GOT3 (cell line): ENCODE measurements at regions not wholly inside any gene's neighbourhood (a gene's known extent, or its start where the extent isn't known, plus 50 kb on each side); places are given as distances from the start of the nearest gene placed in this dataset.

ENCODE experiments used
- DNase-seq: peaks from one replicate; lab custom pipeline; 2025; ENCODE audit warnings: mixed read lengths; lab: John Stamatoyannopoulos, UW

DNA sequence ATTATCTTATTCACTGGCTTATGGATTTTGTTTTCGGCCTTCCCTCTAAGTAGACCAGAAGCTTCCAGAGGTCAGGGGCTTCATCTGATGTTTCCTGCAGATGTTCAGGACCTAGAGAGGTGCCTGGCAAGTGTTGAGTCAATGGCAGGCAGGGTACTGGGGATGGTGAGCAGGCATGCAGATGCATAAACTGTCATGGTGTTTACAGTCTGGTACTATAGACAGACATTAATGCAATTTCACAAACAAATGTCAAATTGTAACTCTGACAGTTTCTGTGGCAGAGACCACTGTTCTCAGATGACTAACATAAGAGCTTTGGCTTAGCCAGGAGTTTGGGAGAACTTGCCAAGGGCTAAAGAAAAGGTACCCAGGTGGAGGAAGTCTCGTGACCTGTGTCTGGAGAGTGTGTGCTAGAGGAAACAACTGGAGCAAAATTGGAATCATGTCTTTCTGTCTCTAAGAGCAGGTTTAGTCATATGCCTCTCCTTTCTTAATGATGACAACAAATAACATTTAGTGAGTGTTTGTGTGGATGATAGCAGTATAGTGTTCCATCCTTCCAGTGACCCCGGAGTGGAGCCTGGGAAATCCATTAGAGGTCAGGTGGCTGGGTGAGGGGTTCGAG lies 53.7 kb upstream of the TRAK1 start:
- DNase-seq: no peak

DNA sequence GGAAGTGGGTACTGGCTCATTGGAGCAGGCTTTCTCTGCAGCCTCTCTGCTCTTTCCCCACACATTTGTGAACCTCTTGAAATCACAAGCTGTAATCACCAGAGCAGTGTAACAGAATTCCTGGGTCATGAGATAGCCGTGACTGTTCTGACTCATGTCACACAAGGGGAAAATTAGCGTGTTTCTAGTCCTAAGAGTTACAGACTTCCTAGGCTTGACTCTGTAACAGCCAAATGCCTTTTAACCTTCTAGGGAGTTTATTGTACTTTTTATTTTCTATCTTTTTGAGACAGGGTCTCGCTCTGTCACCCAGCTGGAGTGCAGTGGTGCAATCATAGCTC lies 54.7 kb upstream of the TRAK1 start:
- DNase-seq: no peak

DNA sequence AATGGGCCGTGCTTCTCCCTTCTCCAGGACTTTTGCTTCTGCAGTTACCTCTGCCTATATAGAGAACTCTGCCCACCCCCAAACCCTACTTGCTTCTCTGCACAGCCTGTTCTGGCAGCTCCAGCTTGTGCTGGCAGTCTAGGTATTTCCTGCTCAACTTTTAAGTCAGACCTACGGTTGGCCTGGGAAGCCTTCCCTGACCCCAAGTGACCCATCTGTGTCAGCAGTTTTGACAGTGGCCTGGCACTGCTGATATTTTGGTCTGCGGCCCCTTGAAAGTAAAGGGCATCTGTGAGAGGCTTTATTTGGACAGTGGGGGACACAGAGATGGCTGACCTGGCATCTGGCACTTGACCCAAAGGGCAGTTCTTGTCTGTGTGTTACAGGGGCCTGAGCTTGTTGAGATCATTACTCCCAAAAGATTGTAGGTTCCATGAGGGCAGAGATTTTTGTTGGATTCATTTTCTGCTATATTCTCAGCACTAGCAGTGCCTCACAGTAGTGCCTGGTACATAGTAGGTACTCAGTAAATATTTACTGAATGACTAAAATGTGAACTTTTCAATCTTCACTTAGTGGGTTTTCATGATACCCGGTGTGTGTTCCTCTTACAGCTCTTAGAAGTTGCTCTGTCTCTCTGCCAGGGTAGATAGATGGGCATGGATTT lies 55.2 kb upstream of the TRAK1 start:
- DNase-seq: no peak

DNA sequence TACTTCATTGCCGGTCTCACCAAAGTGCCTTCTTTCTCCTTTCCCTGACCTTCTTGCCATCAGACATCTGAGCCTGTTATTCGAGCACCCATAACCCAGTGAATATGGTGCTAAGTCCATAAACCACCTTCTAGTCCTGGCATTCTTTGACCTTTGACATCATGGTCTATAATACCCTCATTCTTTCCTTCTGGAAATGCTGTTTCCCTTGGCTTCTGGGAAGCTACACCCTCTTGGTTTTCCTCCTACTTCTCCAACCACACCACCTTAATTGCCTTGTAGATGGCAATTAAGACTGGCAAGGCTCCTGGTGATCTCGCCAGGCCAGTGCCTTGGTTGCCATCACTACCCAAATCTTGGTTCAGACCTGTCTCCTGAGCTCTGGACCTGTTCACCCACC lies 56.1 kb upstream of the TRAK1 start:
- DNase-seq: no peak

DNA sequence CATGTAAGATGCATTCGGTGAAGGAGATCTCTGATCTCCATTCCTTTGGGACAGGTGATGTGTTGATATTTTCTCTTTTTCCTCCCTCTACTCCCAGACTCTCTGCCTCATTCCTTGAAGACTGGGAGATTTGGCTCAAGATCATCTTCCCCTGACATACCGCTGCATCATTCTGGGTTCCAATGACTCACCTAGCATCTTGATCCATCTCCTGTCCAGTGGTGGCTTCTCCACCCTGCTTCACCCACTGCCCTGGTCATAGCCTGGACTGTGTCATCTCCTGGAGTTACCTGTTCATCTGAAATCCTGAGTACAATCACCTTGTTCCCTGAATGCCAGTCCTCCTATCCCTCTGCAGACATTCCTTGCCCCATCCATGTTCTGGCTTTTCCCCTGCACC lies 57.4 kb upstream of the TRAK1 start:
- DNase-seq: no peak

DNA sequence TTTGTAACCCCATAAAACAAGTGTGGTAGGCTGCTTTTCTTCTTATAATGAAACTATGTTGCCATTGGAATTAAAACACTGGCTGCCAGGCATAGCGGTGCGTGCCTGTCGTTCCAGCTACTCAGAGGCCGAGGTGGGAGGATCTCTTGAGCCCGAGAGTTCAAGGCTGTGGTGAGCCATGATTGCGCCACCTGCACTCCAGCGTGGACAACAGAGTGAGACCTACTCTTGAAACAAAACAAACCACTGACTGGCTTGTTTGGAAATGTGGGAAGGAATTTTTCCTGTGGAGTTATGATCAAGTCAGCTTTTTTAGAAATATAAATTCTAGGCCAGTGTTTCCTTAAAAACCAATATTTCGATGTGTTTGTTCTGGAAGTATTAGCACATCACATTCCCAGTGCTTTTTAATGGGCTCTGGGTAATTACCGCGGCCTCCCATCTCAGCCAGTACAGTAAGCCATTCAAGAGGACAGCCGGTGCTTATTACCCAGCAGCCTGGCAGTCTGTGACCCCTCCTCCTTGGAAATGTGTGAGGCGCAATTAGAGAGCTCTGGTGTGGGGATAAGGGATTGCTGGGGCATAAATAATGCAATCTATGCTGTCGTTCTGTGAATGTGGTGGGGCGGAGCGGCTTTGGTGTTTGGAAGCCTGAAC lies 58.3 kb upstream of the TRAK1 start:
- peak; percentile 58 for DNase-seq

DNA sequence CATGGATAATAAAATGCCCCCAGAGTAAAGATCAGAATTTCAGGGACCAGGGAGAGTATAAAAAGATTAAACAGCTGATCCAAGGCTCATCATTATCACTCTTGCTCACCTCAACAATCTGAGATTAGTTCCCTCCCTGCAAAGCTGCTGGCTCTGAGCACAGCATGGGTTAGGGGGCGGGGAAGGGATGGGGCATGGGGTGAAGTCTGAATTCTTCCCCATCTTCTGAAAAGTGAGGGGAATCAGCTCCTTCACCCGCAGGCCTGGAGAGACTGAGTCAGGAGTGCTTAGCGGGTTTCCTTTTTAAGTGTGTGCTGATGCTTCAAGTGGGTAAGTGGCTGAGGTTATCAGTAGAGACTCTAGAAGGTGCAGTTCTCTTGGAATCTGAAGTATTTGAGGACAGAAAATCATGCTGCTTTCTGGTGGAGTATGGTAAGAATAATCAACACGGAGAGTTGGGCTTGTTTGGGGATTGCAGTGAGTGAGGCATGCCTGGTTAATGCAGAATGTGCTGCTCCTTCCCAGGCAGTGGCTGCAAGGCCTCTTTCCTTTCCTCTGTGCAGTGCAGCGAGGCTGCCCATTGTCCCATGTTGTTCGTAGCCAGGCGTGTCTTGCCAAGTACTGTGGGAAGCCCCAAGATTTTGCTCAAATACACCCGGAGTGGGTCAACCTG lies 59.2 kb upstream of the TRAK1 start:
- DNase-seq: no peak

DNA sequence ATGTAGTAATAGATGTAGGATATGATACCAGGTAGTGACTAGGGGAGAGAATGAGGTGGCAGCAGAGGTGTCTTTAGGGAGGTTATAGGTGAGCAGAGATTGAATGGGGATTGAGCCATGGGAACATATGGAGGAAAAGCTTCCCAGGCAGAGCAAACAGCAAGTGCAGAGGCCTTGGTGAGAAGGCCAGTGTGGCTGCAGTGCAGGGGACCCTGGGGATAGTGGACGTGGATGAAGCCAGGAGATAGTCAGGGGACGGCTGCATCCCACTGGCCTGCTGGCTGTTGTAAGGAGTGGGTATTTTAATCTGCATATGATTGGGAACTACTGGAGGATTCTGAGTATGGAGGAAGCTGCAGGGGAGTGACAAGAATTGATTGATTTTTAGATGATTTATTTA lies 62.7 kb upstream of the TRAK1 start:
- DNase-seq: no peak

DNA sequence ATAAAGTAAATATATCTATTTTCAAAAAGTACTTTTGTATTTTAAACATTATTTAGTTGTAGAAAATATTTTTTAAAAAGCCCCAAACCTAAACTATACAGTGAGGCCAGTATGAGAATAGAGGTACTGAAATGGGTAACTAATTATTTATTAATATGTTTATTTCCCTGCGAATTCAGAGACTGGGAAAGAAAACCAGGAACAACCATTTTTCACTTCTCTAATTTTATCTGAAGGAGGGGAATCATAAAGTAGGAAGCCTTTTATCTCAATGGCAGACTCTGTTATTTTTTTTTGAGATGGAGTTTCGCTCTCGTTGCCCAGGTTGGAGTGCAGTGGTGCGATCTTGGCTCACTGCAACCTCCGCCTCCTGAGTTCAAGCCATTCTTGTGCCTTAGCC lies 63.6 kb upstream of the TRAK1 start:
- no peak for DNase-seq

DNA sequence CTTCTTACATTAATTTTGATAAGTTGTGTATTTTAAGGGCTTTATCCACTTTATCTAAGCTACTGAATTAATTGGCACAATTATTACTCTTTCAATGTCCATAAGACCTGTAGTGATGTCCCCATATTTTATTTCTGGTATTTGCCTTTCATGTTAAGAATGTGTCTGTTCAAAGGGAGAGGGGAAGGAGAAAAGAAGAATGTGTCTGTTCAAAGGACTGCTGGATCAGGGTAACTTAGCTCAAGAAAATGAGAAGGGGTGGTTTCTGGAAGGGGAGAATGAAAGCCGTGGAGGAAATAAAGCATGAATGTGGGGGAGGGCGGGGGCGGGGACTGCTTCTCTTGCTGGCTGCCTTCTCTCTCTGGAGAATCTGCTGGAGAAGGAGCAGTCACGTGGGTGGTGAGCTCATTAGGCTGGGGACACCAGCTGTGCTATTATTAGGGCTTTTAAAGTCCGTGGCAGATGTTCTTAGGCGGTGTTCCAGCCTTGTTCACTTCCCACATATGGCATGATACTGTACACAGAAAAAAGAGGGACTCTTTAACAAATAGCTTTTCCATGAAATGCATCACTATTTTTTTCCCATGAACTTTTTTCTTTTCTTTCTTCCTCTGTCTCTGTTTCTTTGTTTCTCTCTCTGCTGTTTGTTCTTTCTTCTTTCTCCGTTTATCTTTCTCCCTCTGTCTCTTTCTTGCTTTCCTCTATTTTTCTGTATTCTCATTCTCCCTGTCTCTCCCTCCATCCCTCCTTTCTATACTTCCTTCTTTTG lies 63.7 kb upstream of the ULK4 start:
- DNase-seq: no peak

DNA sequence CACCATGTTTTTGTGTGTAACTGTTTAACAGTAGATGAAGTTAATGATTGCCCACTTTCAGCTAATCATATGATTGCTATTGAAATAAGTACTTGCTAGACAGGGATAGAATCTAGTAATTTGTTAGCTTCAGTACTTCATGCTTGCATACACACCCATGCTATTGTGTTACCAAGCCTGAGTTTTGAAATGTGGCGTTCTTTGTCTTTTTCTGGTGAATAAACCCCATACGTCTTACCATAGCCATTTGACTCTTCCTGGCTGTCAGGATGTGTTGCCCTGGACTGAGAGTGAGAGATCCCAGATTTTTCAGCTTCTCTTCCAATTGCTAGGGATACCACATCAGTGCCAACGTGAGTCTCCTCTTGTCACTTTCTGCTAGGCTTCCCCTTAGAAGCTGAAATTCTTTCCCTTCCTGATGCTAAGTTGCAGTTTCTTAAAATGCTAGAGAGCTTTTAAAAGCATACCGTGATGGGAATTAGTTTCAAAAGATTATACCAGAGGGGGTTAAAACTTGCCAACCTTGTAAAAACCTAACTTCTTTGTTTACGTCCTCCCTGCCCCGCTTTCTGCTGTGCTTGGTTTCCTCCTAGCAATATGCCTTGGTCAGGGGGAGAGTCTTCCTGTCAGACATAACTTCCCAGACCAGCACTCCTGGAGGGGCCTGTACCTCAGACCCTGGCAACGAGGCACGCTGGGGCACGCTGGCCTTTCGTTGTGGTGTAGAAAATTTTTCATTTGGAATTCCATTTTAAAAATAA lies 62.9 kb upstream of the ULK4 start:
- DNase-seq: no peak

DNA sequence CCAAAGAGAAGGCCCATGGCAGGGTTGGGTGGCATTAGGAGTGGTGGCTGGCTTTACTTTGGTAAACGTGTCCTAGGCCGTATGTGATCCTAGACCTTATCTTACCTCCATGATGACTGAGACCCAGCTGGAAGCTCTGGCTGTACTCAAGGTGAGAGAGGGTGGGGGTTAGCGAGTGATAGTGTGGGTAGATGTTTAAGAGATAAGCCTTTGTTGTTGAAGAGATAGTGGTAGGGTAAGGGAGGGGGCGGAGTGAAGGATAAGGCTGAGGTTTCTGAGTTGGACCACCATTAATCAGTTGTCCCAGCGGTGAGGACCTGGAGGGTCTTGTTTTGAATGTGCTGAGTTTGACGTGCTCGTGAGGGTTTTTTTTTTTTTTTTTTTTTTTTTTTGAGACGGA lies 61.5 kb upstream of the ULK4 start:
- no peak for DNase-seq

DNA sequence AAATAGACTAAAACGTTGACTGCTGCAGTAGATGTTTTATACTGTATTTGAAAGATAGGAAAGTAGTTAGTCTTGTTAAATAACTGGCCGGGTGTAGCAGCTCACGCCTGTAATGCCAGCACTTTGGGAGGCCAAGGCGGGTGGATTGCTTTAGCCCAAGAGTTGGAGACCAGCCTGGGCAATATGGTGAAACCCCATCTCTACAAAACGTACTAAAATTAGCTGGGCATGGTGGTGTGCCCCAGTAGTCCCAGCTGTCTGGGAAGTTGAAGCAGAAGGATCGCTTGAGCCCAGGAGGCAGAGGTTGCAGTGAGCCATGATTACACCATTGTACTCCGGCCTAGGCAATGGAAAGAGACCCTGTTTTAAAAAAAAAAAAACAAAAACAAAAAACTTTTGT lies 60.5 kb upstream of the ULK4 start:
- no peak for DNase-seq

DNA sequence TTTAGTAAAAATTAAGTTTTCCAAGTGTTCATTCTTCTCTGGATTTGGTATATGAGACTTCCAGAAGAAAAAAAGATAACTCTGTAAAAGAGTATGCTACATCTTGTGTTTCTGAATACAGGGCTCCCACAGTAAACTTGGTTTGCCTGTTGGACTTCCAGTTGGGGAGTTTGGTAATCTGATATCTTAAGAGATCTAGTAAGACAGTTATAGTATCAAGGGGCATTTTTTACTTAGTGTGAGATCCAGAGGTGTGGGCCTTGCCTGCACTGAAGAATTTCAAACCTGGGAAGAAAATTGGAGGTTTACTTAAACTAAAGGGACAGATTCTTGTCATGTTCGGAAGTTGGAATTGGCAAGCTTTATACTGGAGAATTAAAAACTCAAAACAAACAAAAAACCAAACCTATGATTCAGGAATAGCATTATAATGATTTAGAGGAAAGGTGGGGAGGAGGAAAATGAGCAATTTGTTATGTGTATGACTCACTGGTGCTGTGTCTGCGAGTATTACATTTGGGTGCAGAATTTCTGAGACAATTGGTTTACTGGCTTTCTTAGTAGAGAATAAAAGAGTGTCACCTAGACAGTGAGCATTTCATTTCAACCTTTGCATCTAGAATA lies 58.9 kb upstream of the ULK4 start:
- no peak for DNase-seq

DNA sequence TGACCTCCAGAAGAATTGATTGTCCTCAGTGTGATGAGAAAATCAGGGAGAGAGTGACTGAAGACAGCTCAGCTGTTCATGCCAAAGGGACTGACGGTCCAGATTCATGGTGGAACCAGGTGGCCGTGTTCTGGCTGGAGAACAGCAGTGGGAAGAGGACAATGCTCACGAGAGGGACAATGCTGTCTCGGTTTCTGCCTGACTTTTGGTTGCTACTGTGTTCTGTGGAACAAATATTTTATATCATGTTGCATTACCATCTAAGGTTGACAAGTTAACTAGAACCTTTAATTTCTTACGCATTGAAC lies 58.0 kb upstream of the ULK4 start:
- no peak for DNase-seq

DNA sequence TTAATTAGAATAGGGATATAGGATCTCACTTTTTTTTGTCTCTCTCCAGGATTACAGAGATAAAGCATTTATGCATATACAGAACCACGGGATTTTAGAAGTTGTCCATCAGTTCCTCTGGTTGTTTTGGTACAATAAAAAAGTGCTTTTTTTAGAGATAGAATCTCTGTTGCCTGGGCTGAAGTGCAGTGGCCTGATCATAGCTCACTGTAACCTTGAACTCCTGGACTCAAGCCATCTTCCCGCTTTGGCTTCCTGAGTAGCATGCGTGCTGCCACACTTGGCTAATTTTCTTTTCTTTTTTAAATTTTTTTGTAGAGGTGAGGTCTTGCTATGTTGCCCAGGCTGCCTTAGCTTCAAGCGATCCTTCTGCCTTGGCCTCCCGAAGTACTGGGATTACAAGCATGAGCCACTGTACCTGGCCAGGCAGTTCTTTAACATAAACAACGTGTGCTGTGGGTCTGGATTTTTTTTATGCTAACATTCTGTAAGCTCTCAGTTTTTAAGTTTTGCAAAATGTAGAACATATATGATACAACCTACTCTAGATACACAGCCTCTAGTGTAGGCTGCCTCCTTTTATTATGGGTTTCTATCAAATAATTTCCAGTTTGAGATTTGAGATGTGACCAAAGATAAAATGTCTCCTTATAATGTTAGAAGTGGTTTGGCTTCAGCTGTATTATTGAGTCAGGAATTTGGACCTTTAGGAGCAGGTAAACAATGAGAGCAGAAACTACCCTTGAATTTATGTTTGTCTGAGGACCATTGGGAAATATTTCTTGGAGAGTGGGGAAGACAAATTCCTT lies 57.4 kb upstream of the ULK4 start:
- no peak for DNase-seq

DNA sequence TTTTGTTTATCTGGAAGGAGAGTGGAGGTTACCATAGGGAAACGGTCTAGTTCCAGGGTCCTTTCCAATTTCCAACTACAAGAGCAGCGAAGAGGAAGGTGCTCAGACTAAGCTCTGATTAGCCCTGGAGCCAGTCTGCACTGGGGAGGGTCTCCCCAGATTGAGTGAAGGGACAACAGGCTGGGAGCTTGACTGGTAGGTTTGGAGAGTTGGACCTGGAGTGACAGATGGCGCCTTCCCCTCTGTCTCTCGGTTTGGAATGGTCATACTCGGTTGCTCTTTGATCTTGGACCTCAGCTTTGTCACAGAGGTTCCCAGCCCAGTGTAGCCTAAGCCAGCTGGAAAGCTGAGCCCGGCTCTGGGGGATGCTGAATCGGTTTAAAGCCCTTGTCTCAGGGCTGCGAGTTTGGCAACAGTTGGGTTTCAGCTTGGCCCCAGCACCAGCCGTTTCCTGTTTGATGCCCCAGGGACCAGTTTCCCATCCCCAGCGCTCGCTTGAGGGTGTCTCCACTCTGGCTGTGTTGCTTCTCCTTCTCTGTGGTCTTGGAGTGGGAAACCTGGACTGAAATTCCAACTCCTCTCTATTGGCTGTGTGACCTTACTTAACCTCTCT lies 53.1 kb upstream of the ULK4 start:
- DNase-seq: no peak

DNA sequence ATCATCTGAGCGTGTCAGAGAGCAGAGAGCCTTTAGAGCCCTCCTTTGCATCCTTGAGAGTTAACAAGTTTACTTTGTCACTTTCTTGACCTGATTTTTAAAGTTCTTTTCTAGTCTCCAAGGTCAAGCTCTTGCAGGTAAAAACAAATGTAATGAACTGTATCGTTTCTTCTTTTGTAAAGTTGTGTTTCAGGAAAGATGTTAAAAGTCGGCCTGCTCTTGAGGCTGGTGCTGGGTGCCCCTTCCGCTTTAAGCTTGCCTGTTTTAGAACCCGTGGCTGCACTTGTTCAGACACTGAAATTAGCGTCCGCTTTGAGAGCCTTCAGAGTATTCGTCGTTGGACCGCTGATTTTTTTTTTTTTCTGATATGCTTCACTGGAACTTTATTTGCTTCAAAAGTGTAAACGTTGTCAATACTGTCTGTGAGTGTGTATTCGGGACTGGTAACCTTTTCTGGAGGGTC lies 52.6 kb upstream of the ULK4 start:
- no peak for DNase-seq

DNA sequence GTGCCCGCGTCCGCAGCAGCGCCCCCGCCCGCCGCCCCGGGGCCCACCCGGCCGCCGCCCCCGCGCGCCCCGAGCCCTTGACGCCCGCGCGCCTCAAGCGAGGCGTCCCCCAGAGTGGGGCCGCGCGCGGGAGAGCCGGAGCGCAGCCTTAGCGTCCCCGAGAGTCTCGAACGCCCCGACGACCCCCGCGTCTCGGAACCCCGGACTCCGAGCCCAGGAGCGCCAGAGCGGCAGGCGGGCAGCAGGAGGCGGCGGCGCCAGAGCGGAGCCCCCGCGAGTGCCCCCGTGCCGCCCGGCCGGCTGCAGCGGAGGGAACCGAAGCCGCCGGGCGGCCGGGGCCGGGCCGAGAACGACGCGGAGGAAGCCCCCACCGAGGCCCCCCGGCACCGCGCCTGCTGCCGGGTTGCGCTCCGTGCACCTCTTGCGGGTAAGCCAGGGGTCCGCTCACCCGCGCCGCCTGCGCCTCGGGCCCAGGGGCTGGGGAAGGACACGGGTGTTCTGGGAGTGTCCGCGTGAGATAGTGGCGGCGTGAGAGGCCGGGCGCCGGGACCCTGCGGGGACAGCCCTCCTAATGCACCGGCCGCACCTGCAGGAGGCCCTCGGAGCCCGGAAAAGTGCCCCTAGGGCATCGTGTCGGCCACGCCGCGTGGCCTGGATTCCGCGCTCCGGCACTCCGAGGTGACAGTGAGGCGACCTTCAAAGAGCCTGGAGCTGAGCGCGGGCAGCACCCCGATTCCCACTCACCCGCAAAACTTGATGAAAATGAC lies 52.0 kb upstream of the ULK4 start:
- DNase-seq: no peak
